Bone marrow (tissue), 2 donors: ENCODE measurements at regions not wholly inside any gene's neighbourhood (a gene's known extent, or its start where the extent isn't known, plus 50 kb on each side); places are given as distances from the start of the nearest gene placed in this dataset.

Experiments used
- DNase-seq, 2 donors: peaks; one replicate each; lab custom pipeline; 2025; lab: John Stamatoyannopoulos, UW

GRCh38 chr13:53694814-53695532 is 666.4 kb downstream of the OLFM4 start:
- DNase-seq, result no peak

GRCh38 chr13:53703371-53704080 is 674.9 kb downstream of the OLFM4 start:
- DNase-seq, result no peak

GRCh38 chr13:53719281-53719680 is 690.7 kb downstream of the OLFM4 start:
- DNase-seq, result no peak

GRCh38 chr13:53732664-53733063 is 704.1 kb downstream of the OLFM4 start:
- no peak for DNase-seq

GRCh38 chr13:53743906-53744305 is 715.3 kb downstream of the OLFM4 start:
- DNase-seq, result no peak

GRCh38 chr13:53747825-53748224 is 719.2 kb downstream of the OLFM4 start:
- DNase-seq, result no peak

GRCh38 chr13:53749306-53749705 is 720.7 kb downstream of the OLFM4 start:
- no peak for DNase-seq

GRCh38 chr13:53759016-53759415 is 730.4 kb downstream of the OLFM4 start:
- DNase-seq, result no peak

- no peak for DNase-seq
Measured at GRCh38 chr13:53775807-53776206, 747.2 kb downstream of the OLFM4 start.

- no peak for DNase-seq
Measured at GRCh38 chr13:53778937-53779336, 750.3 kb downstream of the OLFM4 start.

GRCh38 chr13:53781941-53782340 is 753.3 kb downstream of the OLFM4 start:
- DNase-seq, result no peak

- DNase-seq, result peak in 1 of 2 donors; percentile 12
Measured at GRCh38 chr13:53782488-53782961, 753.9 kb downstream of the OLFM4 start.

GRCh38 chr13:53783471-53783870 is 754.9 kb downstream of the OLFM4 start:
- DNase-seq, result no peak

GRCh38 chr13:53788286-53788685 is 759.7 kb downstream of the OLFM4 start:
- no peak for DNase-seq

- DNase-seq, result no peak
Measured at GRCh38 chr13:53800011-53800410, 771.4 kb downstream of the OLFM4 start.

GRCh38 chr13:53807251-53807834 is 778.7 kb downstream of the OLFM4 start:
- no peak for DNase-seq

GRCh38 chr13:53821632-53822031 is 793.0 kb downstream of the OLFM4 start:
- DNase-seq, result no peak

GRCh38 chr13:53822136-53822535 is 793.5 kb downstream of the OLFM4 start:
- no peak for DNase-seq

- DNase-seq, result no peak
Measured at GRCh38 chr13:53839461-53839860, 810.8 kb downstream of the OLFM4 start.

GRCh38 chr13:53844473-53845146 is 816.0 kb downstream of the OLFM4 start:
- no peak for DNase-seq

GRCh38 chr13:53847502-53847901 is 818.9 kb downstream of the OLFM4 start:
- DNase-seq, result no peak

- DNase-seq, result no peak
Measured at GRCh38 chr13:53848366-53848961, 819.9 kb downstream of the OLFM4 start.
